ENCODE measurements at regions not wholly inside any gene's neighbourhood (a gene's known extent, or its start where the extent isn't known, plus 50 kb on each side); places are given as distances from the start of the nearest gene placed in this dataset.

DNA sequence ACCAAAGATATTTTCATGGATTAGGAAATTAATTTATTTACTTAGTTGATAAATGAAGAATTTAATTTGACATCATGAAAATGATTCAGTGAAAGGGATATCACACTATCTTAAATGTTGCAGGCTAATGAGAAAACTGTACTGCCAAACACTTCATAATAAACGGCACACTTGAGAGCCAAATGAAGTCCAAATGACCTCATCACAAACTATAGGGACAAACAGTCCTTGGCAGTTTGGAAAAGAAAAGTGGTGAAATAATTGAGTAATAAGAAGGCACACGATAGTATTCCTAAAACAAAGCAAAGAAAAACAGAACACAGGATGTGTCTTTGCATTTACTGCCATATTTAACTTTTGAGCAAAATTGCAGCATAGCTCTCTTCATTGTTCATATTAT, 116.9 kb upstream of the TLR4 start:
- no peak overlapping the region for H3K4me2 ChIP-seq (ENCODE audit: insufficient read depth, insufficient read length, low read length)
- no peaks in the 10 kb centered on the region for H3K79me2 ChIP-seq (ENCODE audit: insufficient read depth, low read length)
- no peak overlapping the region for H3K56ac ChIP-seq (ENCODE audit: insufficient read length, low read depth, low read length)
- no peak overlapping the region for H4K91ac ChIP-seq (ENCODE audit: insufficient read length, low read depth, low read length)
- H2BK12ac ChIP-seq (ENCODE audit: insufficient read length, low read depth, low read length) = no peak overlapping the region
- Mint-ChIP-seq H3K4me1 (peaks cover 9 to 14% of the 10 kb centered on the region in 2 experiments), H3K27me3 (ENCODE audit: low read depth) (no peaks in the 10 kb centered on the region), H3K9me3 (peaks cover 0 to 2% of the 10 kb centered on the region in 2 experiments; a peak in 2 of 5 replicates), H3K36me3 (ENCODE audit: insufficient read depth in 1 of 3, low read depth in 3 of 3) (no peaks in the 10 kb centered on the region; a peak in 1 of 7 replicates), H3K27ac (no peak overlapping the region), H3K4me3 (no peak overlapping the region)
- H2BK120ac ChIP-seq (ENCODE audit: low read depth, low read length, poor library complexity, severe bottlenecking) = no peak overlapping the region
- H3K23ac ChIP-seq (ENCODE audit: insufficient read length, low read depth, low read length) = no peak overlapping the region
- no peaks in the 10 kb centered on the region for H3K27me3 ChIP-seq (ENCODE audit: insufficient read depth, low read length)
- H3K79me1 ChIP-seq (ENCODE audit: insufficient read depth, low read depth, low read length, poor library complexity, severe bottlenecking) = no peaks in the 10 kb centered on the region
- no peaks in the 10 kb centered on the region for H3K23me2 ChIP-seq (ENCODE audit: insufficient read length, low read depth, low read length, poor library complexity, severe bottlenecking)
- H3K4ac ChIP-seq (ENCODE audit: low read depth, low read length) = no peak overlapping the region
- H4K20me1 ChIP-seq (ENCODE audit: control insufficient read depth, insufficient read depth, insufficient read length) = no peaks in the 10 kb centered on the region
- whole genome bisulfite sequencing (ENCODE audit: extremely low coverage, insufficient read length, low lambda C conversion rate) = no CpG with 5 or more reads among the region's 2 CpGs
- H3T11ph ChIP-seq (ENCODE audit: low read length) = no peak overlapping the region
- H2BK15ac ChIP-seq (ENCODE audit: low read depth, low read length) = no peak overlapping the region
- H3K9ac ChIP-seq (ENCODE audit: extremely low read depth, insufficient read length, low read length) = no peak overlapping the region
- H3K14ac ChIP-seq (ENCODE audit: insufficient read depth, low read length) = no peak overlapping the region
- no peak overlapping the region for H4K5ac ChIP-seq (ENCODE audit: insufficient read length, low read depth, low read length)
- no peak overlapping the region for H2BK20ac ChIP-seq (ENCODE audit: low read depth, low read length, poor library complexity, severe bottlenecking)
- H3K27ac ChIP-seq (ENCODE audit: insufficient read length, low read depth, low read length) = no peak overlapping the region
- H3K9me3 ChIP-seq (ENCODE audit: control insufficient read depth, low read depth, low read length) = no peaks in the 10 kb centered on the region
- H4K8ac ChIP-seq (replicated peaks; ENCODE audit: insufficient read length, low read depth, low read length) = no peak overlapping the region
- no peak overlapping the region for H2BK5ac ChIP-seq (ENCODE audit: insufficient read length, low read length)
- no peak overlapping the region for H2AK5ac ChIP-seq (ENCODE audit: insufficient read length, low read length)
- H2AFZ ChIP-seq (ENCODE audit: low read length) = no peak overlapping the region
- TF ChIP-seq, protein P1, sequence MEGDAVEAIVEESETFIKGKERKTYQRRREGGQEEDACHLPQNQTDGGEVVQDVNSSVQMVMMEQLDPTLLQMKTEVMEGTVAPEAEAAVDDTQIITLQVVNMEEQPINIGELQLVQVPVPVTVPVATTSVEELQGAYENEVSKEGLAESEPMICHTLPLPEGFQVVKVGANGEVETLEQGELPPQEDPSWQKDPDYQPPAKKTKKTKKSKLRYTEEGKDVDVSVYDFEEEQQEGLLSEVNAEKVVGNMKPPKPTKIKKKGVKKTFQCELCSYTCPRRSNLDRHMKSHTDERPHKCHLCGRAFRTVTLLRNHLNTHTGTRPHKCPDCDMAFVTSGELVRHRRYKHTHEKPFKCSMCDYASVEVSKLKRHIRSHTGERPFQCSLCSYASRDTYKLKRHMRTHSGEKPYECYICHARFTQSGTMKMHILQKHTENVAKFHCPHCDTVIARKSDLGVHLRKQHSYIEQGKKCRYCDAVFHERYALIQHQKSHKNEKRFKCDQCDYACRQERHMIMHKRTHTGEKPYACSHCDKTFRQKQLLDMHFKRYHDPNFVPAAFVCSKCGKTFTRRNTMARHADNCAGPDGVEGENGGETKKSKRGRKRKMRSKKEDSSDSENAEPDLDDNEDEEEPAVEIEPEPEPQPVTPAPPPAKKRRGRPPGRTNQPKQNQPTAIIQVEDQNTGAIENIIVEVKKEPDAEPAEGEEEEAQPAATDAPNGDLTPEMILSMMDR (conservative IDR thresholded peaks at IDR 0.05) = no peak
- no peak for DNase-seq
- no peaks in the 10 kb centered on the region for H3K4me1 ChIP-seq (ENCODE audit: insufficient read depth, low read length)
- H3K18ac ChIP-seq (ENCODE audit: insufficient read length, low read depth, low read length) = no peak overlapping the region
